Upper lobe of left lung (tissue), 4 donors: ENCODE measurements at regions not wholly inside any gene's neighbourhood (a gene's known extent, or its start where the extent isn't known, plus 50 kb on each side); places are given as distances from the start of the nearest gene placed in this dataset.

Source experiments
- POLR2A ChIP-seq, 4 donors: fragments of 450-650 bp; IDR thresholded peaks; one replicate each; pipeline ENCODE4 v1.5.1; 2016 to 2017; ENCODE audit warnings: antibody characterized with exemption in 4 of 4, mild to moderate bottlenecking in 2 of 4
- POLR2AphosphoS5 ChIP-seq, 2 donors: sonication (generic); formaldehyde crosslinking; IDR thresholded peaks; one replicate each; pipeline ENCODE4 v1.5.1; 2017; ENCODE audit warnings: antibody characterized with exemption in 2 of 2
- TF ChIP-seq, protein P1 (sequence below), 6 experiments: fragments of 450-650 bp in 4 of 6; fragments of 200-600 bp in 2 of 6; sonication (generic) in 2 of 6; IDR thresholded peaks; one replicate each; pipeline ENCODE4 v1.5.1; 2016 to 2019; ENCODE audit warnings: antibody characterized with exemption in 6 of 6

DNA sequence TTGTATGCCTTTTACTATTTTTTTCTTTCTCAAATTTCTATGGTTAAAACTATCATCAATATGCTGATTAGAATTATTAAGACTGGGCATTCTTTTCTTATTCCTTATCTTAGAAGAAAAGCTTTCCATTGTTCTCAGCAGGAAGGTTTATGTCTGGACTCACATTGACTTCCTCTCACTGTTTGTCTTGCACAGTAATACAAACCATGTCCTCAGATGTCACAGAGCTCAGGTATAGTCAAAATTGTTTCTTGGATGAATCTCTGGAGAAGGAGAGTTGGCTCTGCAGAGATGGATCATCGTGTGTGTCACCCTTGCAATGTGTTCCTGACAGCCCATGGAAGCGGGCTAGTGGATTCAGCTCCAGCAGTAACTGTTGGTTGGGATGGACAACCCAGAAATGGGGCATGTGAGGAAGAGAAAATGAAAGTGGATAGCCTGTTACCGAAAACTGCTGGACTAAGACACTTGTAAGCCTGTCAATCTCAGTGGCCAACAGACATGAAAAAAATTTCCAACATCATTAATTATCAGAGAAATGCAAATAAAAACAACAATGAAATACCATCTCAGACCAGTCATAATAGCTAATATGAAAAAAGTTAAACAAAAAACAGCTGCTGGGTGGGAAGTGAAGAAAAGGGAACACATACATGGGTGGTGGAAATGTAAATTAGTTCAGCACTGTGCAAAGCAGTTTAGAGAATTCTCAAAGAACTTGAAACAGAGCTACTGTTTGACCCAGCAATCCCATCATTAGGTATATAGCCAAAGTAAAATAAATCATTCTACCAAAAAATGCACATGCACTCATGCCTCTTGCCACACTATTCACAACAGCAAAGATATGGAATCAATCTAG lies 967.8 kb downstream of the TMEM121 start:
- TF ChIP-seq, protein P1, sequence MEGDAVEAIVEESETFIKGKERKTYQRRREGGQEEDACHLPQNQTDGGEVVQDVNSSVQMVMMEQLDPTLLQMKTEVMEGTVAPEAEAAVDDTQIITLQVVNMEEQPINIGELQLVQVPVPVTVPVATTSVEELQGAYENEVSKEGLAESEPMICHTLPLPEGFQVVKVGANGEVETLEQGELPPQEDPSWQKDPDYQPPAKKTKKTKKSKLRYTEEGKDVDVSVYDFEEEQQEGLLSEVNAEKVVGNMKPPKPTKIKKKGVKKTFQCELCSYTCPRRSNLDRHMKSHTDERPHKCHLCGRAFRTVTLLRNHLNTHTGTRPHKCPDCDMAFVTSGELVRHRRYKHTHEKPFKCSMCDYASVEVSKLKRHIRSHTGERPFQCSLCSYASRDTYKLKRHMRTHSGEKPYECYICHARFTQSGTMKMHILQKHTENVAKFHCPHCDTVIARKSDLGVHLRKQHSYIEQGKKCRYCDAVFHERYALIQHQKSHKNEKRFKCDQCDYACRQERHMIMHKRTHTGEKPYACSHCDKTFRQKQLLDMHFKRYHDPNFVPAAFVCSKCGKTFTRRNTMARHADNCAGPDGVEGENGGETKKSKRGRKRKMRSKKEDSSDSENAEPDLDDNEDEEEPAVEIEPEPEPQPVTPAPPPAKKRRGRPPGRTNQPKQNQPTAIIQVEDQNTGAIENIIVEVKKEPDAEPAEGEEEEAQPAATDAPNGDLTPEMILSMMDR (IDR thresholded peaks at IDR 0.05): no peak
- TF ChIP-seq POLR2A (IDR thresholded peaks at IDR 0.05): no peak
- TF ChIP-seq POLR2AphosphoS5 (IDR thresholded peaks at IDR 0.05): no peak
